ENCODE measurements at regions not wholly inside any gene's neighbourhood (a gene's known extent, or its start where the extent isn't known, plus 50 kb on each side); places are given as distances from the start of the nearest gene placed in this dataset.

DNA sequence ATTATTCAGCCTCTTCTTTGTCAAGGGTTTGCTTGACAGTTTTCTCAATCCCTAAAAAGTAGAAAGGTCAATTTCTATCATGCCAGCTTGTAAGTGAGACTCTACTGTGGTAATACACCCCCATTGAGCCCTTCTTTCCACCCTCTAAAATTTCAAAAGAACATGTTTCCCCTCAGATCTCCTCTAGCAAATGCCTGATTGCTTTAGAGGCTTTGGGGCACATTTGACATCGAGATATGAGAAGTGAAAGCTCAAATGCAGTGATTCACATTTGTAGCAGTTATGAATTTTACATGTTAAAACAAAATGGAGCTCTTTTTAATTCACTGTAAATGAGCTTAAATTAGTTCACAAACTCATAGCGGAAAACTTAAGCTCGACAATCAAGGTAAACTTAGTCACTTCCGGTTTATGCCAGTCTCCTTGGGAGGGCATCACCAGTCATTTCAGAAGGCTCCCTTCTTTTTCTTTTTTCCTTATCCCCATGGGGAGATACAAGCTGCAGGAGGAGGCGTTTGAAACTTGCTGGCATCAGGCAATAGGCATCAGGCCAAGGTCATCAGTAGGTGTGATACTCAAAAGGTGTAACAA is 55.3 kb upstream of the ADO start:
- DNase-seq, result no peak

Data from COR-L47 (cell line).